Progenitor cell of endocrine pancreas (in vitro differentiated cells): ENCODE measurements at regions not wholly inside any gene's neighbourhood (a gene's known extent, or its start where the extent isn't known, plus 50 kb on each side); places are given as distances from the start of the nearest gene placed in this dataset.
"Not testable (repeated sequence)": the region's sequence is repeated elsewhere in the genome, so short reads cannot be mapped to it uniquely, and the experiment has no call there.

Experiments
- DNase-seq: peaks from one replicate; pipeline ENCODE4 v3.0.0; 2021; ENCODE audit warnings: low spot score; ENCODE audit not compliant: unreplicated experiment
- H3K27ac Mint-ChIP-seq: 2 replicates; pipeline ENCODE4 v1.8.0; 2021; ENCODE audit warnings: mild to moderate bottlenecking, moderate library complexity, mixed read lengths
- H3K27me3 Mint-ChIP-seq: 2 replicates; pipeline ENCODE4 v1.8.0; 2021; ENCODE audit warnings: mixed read lengths
- H3K36me3 Mint-ChIP-seq: 2 replicates; pipeline ENCODE4 v1.8.0; 2022; ENCODE audit warnings: mixed read lengths; ENCODE audit not compliant: insufficient read depth
- H3K4me1 Mint-ChIP-seq: 2 replicates; pipeline ENCODE4 v1.8.0; 2021; ENCODE audit warnings: low read depth, mixed read lengths
- H3K4me3 Mint-ChIP-seq: 2 replicates; pipeline ENCODE4 v1.8.0; 2021; ENCODE audit warnings: low read depth, mild to moderate bottlenecking, moderate library complexity, mixed read lengths
- H3K9me3 Mint-ChIP-seq: 2 replicates; pipeline ENCODE4 v1.8.0; 2021; ENCODE audit warnings: low read depth, mixed read lengths
- TF ChIP-seq, protein P1 (sequence below): fragments of 200-600 bp; sonication (generic); IDR thresholded peaks from one replicate; pipeline ENCODE4 v1.5.0; 2021; ENCODE audit warnings: antibody characterized with exemption, mild to moderate bottlenecking; ENCODE audit not compliant: unreplicated experiment

- H3K27me3 Mint-ChIP-seq: no peaks in the 10 kb centered on the region
- no peak for DNase-seq
- TF ChIP-seq, protein P1, sequence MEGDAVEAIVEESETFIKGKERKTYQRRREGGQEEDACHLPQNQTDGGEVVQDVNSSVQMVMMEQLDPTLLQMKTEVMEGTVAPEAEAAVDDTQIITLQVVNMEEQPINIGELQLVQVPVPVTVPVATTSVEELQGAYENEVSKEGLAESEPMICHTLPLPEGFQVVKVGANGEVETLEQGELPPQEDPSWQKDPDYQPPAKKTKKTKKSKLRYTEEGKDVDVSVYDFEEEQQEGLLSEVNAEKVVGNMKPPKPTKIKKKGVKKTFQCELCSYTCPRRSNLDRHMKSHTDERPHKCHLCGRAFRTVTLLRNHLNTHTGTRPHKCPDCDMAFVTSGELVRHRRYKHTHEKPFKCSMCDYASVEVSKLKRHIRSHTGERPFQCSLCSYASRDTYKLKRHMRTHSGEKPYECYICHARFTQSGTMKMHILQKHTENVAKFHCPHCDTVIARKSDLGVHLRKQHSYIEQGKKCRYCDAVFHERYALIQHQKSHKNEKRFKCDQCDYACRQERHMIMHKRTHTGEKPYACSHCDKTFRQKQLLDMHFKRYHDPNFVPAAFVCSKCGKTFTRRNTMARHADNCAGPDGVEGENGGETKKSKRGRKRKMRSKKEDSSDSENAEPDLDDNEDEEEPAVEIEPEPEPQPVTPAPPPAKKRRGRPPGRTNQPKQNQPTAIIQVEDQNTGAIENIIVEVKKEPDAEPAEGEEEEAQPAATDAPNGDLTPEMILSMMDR: no peak
- no peaks in the 10 kb centered on the region for H3K36me3 Mint-ChIP-seq
- no peak overlapping the region for H3K4me3 Mint-ChIP-seq
- peaks cover 2% of the 10 kb centered on the region for H3K4me1 Mint-ChIP-seq
- no peak overlapping the region for H3K27ac Mint-ChIP-seq
- H3K9me3 Mint-ChIP-seq: no peaks in the 10 kb centered on the region
These were observed 92.3 kb upstream of the BTG1 start for GRCh38 chr12:92237762-92238523.

DNA sequence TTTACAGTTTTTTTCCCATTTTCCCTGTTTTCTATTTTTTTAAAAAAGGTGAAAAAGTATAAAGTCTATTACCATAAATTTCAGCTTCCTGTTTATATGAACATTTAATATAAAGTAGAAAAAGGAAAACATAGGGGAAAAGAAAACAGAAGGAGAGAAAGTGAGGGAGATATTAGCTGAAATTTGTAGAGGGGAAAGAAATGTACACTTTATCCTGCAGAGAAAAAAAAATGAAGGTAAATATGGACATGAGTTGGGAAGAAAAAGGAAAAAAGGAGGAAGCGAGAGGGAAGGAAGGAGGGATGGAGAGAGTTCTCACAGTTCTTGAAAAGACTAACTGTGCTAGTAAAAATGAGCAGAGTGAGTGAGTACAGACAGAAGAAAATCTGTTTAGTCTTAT, 91.6 kb upstream of the BTG1 start:
- Mint-ChIP-seq H3K27ac (no peak overlapping the region), H3K4me1 (peaks cover 2% of the 10 kb centered on the region), H3K36me3 (no peaks in the 10 kb centered on the region), H3K9me3 (no peaks in the 10 kb centered on the region), H3K4me3 (no peak overlapping the region), H3K27me3 (no peaks in the 10 kb centered on the region)
- no peak for DNase-seq
- TF ChIP-seq, protein P1: no peak

- TF ChIP-seq, protein P1: no peak
- H3K36me3 Mint-ChIP-seq: no peaks in the 10 kb centered on the region
- H3K27me3 Mint-ChIP-seq: no peaks in the 10 kb centered on the region
- H3K27ac Mint-ChIP-seq: peak overlapping the region; percentile 67
- no peak for DNase-seq
- no peaks in the 10 kb centered on the region for H3K4me1 Mint-ChIP-seq
- H3K9me3 Mint-ChIP-seq: no peaks in the 10 kb centered on the region
- no peak overlapping the region for H3K4me3 Mint-ChIP-seq
These were observed 90.2 kb upstream of the BTG1 start for GRCh38 chr12:92235703-92236472.

DNA sequence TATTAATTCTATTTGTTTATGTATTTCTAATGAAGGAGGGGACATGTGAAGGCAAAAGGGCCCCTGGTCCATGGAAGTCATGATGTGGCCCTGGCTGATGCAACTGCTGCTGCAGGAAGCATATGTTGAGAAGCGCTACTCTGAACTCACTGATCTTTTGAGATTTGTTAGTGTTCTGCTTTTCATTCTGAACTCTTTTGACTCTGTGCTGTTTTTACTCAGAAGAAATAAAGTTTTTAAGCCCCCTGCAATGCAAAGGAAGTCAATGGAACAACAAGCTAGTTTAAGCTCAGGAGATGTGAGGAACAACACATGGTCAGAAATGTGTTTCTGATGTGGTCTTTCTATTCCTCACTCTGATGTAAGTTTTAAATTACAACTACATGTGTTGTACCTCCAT, 88.9 kb upstream of the BTG1 start:
- no peaks in the 10 kb centered on the region for H3K36me3 Mint-ChIP-seq
- no peak overlapping the region for H3K4me3 Mint-ChIP-seq
- no peak overlapping the region for H3K27ac Mint-ChIP-seq
- no peaks in the 10 kb centered on the region for H3K9me3 Mint-ChIP-seq
- no peak for DNase-seq
- no peaks in the 10 kb centered on the region for H3K27me3 Mint-ChIP-seq
- TF ChIP-seq, protein P1: no peak
- no peaks in the 10 kb centered on the region for H3K4me1 Mint-ChIP-seq

DNA sequence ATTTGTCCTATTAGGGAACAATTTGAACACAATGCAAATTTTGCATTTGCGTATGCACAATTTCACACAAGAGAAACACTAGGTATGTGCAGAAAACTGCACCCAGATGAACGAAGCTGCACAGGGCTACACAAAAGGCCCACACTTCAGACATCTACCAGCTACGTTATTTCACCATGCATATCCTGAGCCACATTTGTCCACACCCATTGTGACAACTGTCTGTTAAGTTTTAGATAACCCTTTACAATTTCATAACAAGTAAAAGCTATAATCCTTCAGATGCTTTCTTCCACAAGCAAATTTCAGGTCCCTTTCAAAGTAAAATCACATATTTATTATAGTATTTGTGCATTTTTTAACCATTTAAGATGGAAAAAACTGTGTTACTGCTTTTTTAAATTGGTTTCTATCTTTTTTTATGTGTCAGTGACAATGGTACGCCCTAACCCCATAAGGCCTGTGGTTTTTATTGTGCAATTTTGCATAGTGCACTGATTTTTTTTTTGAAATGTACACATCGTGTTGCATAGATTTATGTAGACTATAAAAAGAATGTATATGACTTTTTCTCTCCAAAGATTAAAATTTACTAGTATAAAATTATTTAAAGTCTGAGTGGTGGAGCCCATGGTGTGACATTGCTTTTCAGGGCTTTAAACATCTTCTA, 87.8 kb upstream of the BTG1 start:
- Mint-ChIP-seq H3K9me3 (no peaks in the 10 kb centered on the region), H3K27me3 (no peaks in the 10 kb centered on the region), H3K27ac (no peak overlapping the region), H3K4me3 (no peak overlapping the region), H3K4me1 (no peaks in the 10 kb centered on the region), H3K36me3 (no peaks in the 10 kb centered on the region)
- no peak for DNase-seq
- TF ChIP-seq, protein P1: no peak

DNA sequence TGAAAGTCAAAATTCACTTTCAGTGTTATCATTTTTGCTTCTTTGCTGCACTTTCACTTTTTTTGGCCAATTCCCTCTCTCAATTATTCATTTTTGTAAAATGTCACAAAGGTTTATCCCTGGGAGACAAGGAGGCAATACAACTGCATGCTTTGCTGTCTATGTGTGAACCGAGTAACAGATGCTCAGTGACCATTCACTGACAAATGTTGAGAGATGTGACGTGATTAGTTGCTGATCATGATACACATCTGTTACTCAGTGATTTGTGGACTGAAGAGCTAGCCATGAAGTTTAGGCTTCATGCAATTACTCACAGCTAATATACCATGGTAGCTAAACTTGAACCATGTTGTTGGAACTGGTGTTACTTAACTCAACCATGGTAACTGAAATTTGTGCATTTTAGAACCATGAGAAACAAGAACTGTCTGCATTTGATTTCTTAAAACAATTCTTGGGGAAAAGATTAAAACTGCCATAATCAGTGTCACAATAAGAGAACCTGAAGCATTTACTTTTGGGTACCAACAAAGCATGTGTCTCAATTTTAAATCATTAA, 86.8 kb upstream of the BTG1 start:
- not testable (repeated sequence) for H3K4me1 Mint-ChIP-seq, H3K27ac Mint-ChIP-seq, DNase-seq, H3K9me3 Mint-ChIP-seq, H3K4me3 Mint-ChIP-seq, H3K27me3 Mint-ChIP-seq, H3K36me3 Mint-ChIP-seq

DNA sequence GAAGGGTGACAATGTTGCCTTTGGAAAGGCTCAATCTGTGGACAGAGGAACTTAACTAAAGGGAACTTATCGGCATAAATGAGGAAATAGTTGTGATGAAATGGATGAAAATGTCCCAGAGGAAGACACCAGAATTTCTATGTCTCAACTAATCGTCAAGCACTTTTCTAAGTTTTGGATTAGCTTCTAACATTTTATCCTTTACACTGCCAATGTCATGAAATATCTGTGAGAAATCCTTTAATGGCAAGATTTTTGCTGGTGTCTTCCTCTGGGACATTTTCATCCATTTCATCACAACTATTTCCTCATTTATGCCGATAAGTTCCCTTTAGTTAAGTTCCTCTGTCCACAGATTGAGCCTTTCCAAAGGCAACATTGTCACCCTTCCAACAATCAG, 86.3 kb upstream of the BTG1 start:
- H3K27ac Mint-ChIP-seq, H3K9me3 Mint-ChIP-seq, H3K27me3 Mint-ChIP-seq, H3K4me1 Mint-ChIP-seq, H3K4me3 Mint-ChIP-seq, DNase-seq, H3K36me3 Mint-ChIP-seq: not testable (repeated sequence)
